HG03175 (cell line): ENCODE measurements at regions not wholly inside any gene's neighbourhood (a gene's known extent, or its start where the extent isn't known, plus 50 kb on each side); places are given as distances from the start of the nearest gene placed in this dataset.
"Not testable (repeated sequence)": the region's sequence is repeated elsewhere in the genome, so short reads cannot be mapped to it uniquely, and the experiment has no call there.

ENCODE experiments used
- ATAC-seq: cut with Tn5 transposase; IDR thresholded peaks from one replicate; pipeline ENCODE4 v1.9.1; 2021; ENCODE audit warnings: mild to moderate bottlenecking, moderate library complexity; ENCODE audit not compliant: unreplicated experiment

DNA sequence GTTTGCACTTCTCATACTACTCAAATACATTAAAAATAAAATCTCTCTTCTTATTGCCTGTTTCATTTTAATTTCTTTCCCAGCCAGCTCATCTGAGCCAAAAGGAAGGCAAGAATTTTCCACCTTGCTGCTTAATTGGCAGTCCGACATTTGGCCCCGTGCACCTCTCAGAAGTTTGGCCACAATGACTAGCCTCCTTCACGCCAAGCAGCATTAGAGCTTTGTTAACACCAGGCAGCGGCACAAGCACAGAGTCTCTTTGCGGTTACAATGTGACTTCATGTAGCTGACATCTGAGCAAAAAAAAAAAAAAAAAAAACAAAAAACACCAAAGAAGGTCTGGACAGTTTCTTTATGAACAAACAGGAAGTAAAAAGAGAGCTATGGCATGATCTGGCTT, 248.9 kb downstream of the OSR1 start:
- no peak for ATAC-seq

DNA sequence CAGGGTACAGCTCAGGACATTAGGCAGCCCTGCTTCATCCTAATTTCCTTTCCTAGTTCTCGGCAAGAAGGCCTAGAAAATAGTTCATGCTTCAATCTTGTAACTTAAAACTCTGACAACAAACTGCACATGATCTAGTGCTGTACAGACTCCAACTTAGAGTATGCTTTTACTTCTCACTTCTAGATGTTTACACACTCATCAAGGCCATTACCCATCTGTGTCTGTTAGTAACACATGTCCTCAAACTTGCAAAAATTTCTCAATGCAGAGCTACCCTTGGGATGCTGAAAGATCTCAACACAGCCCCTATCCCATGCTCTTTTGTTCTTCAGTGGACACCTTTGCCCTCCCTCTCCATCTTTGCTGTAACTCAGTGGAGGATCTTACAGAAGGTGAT, 252.0 kb downstream of the OSR1 start:
- ATAC-seq: no peak

DNA sequence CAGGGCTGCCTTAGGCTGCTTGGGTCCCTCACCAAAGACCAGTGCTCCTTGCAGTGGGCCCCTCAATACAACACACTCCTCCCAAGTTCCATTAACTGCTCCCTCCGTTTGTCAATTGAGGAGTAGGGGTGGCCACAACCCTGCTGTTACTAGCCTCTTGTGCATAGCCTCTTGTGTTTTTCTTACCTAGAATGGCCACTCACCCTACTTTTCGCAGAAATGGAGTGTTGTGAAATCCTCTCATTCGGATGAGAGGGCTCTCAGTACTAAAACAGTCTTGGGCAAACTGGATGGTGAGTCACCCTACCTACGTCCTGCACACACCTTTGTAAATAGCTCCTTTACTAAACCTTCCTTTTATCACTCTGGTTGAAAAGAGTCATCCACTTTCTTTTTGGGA, 253.9 kb downstream of the OSR1 start:
- ATAC-seq: no peak

DNA sequence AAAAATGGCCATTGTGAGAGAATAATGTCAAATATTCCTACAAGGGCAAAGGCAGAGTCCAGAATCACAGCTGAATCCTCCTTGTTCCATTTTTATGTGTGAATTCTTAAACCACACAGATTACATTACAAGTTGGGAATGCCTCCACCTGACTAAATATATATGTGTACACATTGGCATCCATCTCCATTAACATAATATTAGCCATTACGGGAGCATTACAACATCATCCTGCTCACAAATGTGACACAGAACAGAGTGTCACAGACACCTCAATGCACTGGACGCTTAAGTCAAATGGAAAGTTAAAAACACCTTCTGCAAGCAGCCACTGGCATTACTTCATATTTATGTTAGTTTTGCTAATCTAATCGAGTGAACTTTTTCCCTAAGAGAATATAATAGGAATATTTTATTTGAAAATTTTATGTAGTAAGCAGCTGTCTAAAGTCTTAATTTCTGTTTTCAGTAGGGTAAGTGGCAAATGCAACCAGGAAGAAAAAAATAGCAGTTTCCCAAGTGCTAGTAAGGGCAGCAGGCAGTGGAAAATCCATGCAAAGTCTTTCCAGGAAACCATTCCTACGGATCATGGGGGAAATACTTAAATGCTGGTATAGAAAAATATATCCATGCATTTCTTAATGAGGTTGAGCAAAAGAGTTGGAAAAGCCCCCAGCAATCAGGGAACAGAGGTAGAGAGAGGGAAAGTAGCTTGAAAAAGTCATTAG, 255.6 kb downstream of the OSR1 start:
- no peak for ATAC-seq

DNA sequence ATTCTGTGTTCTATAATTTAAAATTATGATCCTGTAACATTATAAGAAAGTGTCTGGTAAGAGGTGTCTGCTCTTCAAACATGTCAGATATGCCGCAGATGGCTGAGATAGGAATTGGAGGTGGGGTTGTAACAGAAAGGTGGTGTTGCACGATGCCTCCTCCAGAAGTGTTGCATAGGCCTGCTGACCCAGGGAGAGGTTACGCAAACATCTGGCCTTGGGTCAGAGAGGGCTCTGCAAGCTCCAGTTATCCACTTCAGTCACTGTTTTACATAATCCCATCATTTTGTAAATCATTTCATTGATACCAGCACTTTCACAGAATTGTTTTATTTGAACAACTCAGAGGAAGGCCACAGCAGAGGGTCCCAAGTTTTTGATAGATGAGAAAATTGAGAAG, 256.5 kb downstream of the OSR1 start:
- ATAC-seq: no peak

DNA sequence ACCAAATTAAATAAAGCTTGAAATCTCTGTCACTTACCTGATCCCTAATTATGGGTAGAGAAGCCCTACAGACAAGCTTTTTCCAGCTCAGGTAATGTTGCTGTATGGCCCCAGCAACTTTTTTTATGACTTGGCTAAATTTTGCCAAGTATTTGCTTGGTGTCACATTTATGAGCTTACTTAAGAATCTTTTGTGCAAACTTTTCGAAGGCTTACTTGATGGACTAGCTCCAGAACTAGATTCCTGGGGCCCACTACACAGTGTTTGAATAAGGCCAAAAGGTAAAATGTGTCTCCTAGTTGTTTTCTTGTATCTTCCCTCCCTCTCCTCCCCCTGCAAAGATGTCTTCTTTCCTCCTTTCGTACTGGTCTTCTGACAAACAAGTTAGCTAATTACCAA, 257.9 kb downstream of the OSR1 start:
- ATAC-seq: no peak

DNA sequence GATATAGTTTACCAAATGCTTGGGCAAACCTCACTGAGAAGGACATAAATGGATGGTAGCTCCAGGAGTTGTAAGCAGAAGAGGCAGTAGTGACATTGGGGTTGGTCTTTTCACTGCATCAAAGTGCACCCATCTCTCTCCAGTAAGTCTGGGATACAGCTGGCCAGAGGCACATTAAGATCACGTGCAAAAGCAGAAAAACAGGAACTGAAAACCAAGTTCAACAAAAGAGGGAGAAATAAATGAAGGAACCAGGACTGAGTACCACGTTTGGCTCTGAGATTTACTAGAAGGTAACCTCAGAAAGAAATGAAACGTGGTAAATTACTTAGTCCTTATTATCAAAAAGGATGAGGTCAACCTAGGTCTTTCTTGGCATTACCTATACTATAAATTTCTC, 259.2 kb downstream of the OSR1 start:
- no peak for ATAC-seq

DNA sequence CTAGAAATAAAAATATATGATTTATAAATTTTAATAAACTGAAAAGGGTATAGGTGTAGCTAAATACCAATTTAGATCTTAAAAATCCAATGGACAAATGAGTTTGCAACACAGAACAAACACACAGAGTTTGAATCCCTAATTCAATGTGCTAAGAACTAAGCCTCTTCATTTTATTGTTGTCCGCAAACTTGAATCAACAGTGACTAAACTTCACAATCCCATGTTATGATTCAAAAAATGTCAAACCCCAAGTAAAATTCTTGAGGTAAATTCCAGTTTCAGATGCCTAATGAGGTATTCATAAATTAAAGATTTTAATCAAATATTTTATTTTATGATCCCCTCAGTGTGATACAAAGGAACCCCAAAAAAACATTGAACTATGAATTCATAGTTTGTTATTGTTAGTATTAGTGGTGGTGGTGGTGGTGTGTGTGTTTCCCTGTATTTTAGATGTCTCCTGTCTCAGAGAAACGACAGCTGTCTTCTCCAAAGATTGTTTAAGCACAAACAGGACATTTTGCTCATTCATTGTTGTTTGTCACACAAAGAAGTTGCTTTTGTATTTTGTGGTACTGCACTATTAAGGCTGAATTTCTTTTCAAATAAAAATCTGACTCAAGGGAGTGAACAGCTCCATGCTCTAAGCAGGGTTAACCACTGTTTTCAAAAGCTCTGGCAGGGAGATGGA, 259.8 kb downstream of the OSR1 start:
- ATAC-seq: no peak

DNA sequence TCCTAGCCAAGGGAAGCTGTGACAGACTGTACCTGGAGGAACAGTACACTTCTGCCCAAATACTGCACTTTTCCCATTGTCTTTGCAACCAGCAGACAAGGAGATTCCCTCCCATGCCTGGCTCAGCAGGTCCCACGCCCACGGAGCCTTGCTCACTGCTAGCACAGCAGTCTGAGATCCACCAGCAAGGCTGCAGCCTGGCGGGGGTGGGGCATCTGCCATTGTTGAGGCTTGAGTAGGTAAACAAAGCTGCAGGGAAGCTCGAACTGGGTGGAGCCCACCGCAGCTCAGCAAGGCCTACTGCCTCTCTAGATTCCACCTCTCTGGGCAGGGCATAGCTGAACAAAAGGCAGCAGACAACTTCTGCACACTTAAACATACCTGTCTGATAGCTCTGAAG, 268.9 kb downstream of the OSR1 start:
- ATAC-seq: not testable (repeated sequence)

DNA sequence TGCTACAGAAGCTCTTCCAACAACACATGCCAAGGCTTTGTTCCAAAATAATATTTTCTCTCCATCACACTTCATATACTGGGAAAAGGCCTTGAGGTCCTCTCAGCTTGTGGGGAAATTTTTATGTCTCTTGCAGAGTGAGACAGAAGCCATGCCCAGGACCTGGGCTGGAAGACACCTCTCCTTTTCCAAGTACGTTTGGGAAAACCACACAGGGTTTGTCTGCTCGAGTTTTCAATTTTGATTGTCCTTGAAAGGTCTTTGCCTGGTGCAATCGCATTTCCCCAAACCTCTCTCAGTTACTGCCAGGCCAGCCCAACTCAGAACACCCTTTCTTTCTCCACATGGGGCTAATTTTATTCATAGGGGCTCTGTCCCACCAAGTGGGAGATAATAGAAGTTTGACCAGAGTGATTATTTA, 272.2 kb downstream of the OSR1 start:
- no peak for ATAC-seq

DNA sequence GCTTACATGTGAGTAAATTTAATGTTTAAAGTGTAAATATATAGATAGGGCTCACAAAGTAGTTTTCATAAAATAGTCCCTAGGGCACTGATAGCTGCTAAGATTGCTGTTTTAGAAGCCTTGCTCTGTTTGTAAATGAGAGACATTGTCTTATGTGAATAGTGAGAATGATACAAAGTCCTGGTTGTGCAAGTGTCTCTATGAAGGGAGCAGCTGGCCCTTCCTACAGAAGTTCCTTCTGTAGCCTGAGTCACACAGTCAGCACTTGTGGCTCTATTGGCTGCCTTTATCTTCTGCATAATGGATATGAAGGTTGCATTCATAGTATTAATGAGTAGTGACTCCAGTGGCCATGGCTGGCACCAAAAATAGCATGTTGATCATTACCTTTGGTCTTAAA, 279.7 kb downstream of the OSR1 start:
- ATAC-seq: no peak

DNA sequence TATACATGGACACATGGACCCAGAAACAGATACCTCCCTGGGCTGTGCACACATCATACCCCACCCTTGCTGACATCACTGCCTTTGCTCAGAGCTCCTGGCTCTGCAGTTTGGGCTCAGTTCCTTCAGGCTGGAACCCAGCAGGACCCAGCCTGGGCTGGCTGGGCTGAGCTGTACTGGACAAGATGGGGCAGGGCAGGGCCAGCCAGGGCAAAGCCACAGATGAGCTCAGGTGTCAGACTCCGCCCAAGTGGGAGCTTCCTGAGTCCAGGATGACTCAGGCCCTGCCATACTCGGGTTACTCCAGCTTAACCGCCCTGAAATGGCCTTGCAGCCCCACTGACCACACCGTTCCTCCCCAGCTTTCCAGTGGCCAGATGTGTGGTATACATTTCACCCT, 284.9 kb downstream of the OSR1 start:
- ATAC-seq: no peak

DNA sequence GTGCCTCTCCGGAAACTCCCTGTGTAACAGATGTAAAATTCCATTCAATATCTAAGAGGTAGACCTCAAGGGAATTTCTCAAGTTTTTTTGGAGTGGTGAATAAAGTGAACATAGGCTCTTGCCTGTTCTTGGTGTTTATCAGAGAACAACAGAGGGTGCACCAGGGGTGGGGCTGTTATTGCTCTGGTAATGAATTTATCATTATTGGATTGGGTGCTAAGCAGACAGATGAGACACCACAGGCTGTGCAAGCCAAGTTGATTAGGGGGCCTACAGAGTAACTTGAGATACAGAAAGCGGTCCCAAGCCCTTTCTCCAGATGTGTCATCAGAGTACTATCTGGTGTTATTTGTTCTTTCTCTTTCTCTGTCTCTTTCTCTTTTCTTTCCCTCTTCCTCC, 286.3 kb downstream of the OSR1 start:
- no peak for ATAC-seq

DNA sequence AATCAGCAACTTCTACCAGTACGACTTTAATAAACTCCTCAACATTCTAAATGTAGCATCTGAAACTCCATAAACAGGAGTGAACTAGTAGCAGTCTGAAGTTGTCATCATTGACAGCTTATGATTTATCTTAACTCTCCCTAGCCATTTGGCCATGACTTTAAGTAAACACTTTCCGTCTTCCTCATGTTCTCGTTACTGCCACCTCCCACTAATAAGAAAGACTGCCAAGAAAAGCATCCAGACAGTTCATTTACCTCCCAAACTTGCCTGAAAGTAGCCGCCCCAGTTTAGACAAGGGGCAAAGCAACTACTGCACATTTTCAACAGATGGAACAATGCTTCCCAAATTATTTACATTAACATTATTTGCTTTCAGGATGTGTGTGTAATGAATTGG, 287.5 kb downstream of the OSR1 start:
- no peak for ATAC-seq

DNA sequence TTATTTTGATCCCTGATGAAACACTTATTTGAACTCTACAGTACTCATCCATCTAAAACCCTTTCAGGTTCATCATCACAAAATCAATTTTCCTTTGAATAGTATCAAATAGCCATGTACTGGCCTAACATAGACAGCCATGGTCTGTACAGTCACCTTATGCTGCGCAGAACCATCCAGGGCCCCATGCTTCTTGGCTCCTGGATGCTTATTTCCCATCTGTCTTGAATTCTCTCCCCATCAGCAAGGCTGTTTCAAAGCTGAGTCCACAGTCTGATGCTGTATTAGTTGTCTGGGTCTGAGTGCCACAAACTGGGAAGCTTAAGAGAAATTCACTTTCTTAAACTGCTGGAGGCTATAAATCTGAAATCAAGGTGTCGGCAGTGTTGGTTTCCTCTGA, 290.2 kb downstream of the OSR1 start:
- no peak for ATAC-seq

DNA sequence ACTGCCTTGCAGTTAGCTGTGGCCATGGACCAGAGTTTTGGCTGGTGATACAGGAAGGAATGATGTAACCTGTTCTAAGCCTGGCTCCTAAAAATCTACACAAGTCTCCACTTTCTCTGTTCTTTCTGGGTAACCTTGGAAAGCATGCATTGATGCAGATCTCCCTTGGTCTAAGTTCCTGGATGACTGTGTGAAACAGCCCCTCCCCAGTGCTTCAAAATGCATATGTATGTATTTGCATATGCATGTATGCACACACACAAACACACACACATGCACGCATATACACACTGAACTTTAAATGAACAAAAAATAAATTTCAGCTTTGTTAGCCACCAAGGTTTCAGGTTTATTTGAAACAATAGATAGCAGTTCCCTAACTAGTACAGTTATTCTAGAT, 296.1 kb downstream of the OSR1 start:
- no peak for ATAC-seq

DNA sequence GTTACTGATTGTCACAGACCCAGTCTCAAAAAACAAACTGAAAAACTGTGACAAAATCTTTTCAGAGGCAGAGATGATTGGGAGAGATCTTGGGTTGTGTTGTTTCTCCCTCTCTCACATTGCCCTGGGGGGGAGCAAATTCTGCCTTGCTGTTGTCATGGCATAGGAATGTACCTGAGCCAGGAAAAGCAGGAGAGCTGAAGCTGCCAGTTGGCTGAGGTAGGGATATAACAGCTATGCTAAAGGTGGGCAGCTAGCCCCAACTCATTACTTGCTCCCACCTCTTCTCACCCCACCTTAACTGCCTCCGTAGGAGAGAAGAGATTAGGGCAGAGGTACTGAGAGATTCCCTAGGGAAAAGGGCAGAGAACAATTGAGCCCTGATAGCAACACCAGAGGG, 299.3 kb downstream of the OSR1 start:
- ATAC-seq: no peak

DNA sequence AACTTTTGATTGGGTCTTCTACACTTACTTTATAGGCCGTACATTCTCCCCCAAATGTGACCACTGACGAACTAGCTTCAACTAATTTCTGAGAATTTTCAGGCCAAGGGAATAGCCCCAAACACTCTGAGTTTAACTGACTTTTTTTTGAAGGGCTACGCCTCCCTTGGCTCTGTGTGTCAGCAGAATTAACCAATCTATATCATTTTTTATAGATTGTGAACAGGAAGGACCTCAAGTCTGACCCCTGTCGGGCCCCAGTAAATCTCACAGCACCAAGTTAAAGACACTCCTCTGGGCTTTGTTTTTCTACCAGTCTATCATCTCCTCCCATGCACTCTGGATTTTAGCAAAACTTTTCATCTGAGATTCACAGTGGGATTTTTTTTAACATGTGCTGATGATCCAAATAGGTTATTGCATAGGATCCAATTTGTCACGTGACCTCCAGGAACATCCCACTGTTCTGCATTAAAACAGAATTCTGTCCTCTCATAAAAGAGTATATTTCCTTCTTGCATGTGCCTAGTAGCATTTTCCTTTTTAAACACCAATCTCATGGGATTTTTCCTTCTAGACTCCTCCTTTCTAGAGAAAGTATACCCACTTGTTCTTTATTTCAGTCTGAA, 307.1 kb downstream of the OSR1 start:
- no peak for ATAC-seq

DNA sequence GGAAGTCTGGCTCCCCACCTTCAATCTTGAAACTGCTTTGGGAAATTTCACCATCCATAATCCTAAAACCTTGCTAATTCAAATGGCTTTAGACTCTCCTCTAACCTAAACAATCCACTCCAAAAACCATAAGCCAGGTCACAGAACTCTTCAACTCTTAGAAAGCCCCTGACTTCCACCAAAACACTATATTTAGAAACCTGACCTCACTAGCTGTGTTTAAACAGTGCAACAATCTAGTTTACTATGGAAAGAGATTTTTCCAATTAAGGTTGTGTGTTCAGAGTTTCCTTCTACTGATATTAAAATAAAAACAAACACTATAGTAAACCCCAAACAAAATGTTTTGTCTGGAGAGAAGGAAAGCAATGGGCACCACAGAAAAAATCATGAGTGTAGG, 308.1 kb downstream of the OSR1 start:
- ATAC-seq: no peak

DNA sequence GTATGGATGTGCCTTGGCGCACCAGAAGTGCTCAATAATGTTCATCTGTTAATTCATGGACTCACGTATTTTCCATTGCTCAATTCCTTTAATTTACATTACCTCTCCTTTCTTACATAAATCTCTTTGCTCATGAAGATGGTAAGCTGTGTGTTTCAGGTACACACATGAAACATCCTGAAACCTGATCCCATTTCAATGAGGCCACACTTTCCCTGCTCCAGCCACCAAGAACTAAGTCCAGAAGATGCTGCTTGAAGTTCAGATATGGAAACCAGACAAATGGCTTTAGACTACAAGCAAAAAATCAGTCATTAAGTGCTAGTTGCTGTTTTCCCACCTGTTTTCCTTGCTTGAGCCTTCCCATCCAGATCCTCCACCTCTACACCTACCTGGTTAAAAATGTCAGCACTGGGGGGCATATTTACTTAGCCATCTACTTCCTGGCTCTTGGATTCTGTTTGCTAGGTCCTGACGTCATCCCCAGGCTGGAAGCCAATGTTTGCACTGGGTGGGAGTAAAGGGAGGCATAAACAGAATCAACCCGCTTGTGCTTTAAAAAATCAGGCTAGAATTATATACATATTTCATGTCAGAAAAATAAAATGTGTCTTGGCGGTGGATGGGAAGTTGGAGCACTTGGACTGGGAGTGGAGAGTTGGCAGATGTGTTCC, 309.7 kb downstream of the OSR1 start:
- ATAC-seq: no peak

DNA sequence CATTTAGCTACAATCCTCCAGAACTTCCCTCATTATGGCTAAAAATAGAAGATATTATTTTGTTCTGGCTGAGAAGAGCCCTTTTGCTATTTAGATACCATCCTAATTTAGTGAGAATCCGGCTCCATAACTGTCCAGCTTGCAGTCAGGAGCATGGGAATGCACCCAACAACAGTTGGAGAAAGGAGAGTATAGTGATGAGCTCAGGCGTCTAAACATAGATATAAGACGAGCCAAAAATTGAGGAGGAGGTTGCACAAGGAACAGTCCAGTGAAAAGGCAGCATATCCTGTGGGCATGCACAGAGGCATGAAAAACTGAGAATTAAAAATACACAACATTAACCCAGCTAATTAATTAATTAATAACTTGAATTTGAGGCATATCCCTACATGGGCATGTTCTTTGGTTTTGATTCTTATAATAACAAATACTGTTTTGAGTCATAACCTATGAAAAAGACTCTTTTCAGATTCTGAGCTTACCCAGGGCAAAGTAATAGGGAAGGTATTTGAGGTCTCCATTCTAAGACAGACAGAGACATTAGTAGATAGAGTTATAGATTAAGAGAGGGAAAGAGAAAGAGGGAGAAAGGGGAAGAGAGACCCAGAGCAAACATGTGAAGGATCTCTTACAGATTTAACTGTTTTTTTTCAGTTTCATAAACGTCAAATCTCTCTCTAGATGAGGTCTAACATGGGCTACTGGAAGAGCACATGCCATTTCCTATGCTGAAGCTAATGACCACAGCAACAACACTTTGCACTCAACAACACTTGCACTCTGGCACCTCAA, 311.2 kb downstream of the OSR1 start:
- ATAC-seq: peak; percentile 95
